ENCODE measurements at regions not wholly inside any gene's neighbourhood (a gene's known extent, or its start where the extent isn't known, plus 50 kb on each side); places are given as distances from the start of the nearest gene placed in this dataset.
"Not testable (repeated sequence)": the region's sequence is repeated elsewhere in the genome, so short reads cannot be mapped to it uniquely, and the experiment has no call there.

GRCh38 chr9:1184146-1184545 lies 134.0 kb downstream of the DMRT2 start:
- H3K27me3 ChIP-seq: no peaks in the 10 kb centered on the region
- H3K4me1 ChIP-seq: no peaks in the 10 kb centered on the region
- TF ChIP-seq, protein P1, sequence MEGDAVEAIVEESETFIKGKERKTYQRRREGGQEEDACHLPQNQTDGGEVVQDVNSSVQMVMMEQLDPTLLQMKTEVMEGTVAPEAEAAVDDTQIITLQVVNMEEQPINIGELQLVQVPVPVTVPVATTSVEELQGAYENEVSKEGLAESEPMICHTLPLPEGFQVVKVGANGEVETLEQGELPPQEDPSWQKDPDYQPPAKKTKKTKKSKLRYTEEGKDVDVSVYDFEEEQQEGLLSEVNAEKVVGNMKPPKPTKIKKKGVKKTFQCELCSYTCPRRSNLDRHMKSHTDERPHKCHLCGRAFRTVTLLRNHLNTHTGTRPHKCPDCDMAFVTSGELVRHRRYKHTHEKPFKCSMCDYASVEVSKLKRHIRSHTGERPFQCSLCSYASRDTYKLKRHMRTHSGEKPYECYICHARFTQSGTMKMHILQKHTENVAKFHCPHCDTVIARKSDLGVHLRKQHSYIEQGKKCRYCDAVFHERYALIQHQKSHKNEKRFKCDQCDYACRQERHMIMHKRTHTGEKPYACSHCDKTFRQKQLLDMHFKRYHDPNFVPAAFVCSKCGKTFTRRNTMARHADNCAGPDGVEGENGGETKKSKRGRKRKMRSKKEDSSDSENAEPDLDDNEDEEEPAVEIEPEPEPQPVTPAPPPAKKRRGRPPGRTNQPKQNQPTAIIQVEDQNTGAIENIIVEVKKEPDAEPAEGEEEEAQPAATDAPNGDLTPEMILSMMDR (IDR thresholded peaks at IDR 0.05): no peak
- DNase-seq (ENCODE audit: low spot score): no peak
- peaks cover 0 to 7% of the 10 kb centered on the region in 2 donors for H3K9me3 ChIP-seq
- H3K27ac ChIP-seq: no peak overlapping the region
- no peaks in the 10 kb centered on the region for H3K36me3 ChIP-seq
- no peak overlapping the region for H3K4me3 ChIP-seq

DNA sequence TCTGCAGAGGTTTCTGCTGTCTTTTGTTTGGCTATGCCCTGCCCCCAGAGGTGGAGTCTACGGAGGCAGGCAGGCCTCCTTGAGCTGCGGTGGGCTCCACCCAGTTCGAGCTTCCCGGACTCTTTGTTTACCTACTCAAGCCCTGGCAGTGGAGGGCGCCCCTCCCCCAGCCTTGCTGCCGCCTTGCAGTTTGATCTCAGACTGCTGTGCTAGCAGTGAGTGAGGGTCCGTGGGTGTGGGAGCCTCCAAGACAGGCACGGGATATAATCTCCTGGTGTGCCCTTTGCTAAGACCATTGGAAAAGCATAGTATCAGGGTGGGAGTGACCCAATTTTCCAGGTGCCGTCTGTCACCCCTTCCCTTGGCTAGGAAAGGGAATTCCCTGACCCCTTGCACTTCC lies 137.0 kb downstream of the DMRT2 start:
- DNase-seq (ENCODE audit: low spot score); H3K9me3 ChIP-seq; H3K36me3 ChIP-seq; H3K4me1 ChIP-seq; H3K27ac ChIP-seq; H3K4me3 ChIP-seq; H3K27me3 ChIP-seq: not testable (repeated sequence)

- H3K9me3 ChIP-seq; H3K4me3 ChIP-seq; H3K27ac ChIP-seq; DNase-seq (ENCODE audit: low spot score); H3K4me1 ChIP-seq; H3K36me3 ChIP-seq; H3K27me3 ChIP-seq: not testable (repeated sequence)
Observed at GRCh38 chr9:1195636-1196035, 145.5 kb downstream of the DMRT2 start.

DNA sequence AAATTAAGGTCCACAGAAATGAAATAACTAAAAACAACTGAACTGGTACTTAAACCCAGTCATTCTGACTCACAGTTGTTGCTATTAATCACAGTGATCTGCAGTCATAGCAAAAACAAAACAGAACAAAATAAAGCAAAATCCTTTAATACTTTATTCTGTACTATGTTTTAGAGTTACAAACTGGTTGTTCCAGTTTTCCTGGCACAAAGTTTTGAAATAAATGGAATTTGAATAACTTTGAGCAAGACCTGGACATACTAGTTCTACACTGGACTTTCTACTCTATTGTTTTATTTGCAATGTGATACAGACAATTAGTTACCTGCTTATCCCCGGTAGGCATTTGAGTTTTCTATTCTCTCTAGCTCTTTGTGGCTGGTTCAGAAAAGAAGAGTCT lies 147.9 kb downstream of the DMRT2 start:
- Histone ChIP-seq H3K4me3 (no peak overlapping the region), H3K4me1 (peaks cover 0 to 8% of the 10 kb centered on the region in 2 donors), H3K27me3 (no peaks in the 10 kb centered on the region), H3K27ac (no peak overlapping the region), H3K9me3 (no peaks in the 10 kb centered on the region), H3K36me3 (no peaks in the 10 kb centered on the region)
- no peak for DNase-seq (ENCODE audit: low spot score)
- TF ChIP-seq, protein P1 (IDR thresholded peaks at IDR 0.05): no peak

- H3K4me3 ChIP-seq: no peak overlapping the region
- TF ChIP-seq, protein P1 (IDR thresholded peaks at IDR 0.05): no peak
- no peak for DNase-seq (ENCODE audit: low spot score)
- H3K9me3 ChIP-seq: no peaks in the 10 kb centered on the region
- H3K27me3 ChIP-seq: no peaks in the 10 kb centered on the region
- no peak overlapping the region for H3K27ac ChIP-seq
- no peaks in the 10 kb centered on the region for H3K36me3 ChIP-seq
- H3K4me1 ChIP-seq: peaks cover 0 to 8% of the 10 kb centered on the region in 2 donors
Observed at GRCh38 chr9:1200847-1201251, 150.7 kb downstream of the DMRT2 start.

GRCh38 chr9:1201262-1201661 lies 151.1 kb downstream of the DMRT2 start:
- TF ChIP-seq, protein P1 (IDR thresholded peaks at IDR 0.05): no peak
- no peak overlapping the region for H3K4me3 ChIP-seq
- H3K36me3 ChIP-seq: no peaks in the 10 kb centered on the region
- no peak for DNase-seq (ENCODE audit: low spot score)
- no peak overlapping the region for H3K27ac ChIP-seq
- peaks cover 0 to 8% of the 10 kb centered on the region in 2 donors for H3K4me1 ChIP-seq
- H3K27me3 ChIP-seq: no peaks in the 10 kb centered on the region
- no peaks in the 10 kb centered on the region for H3K9me3 ChIP-seq

DNA sequence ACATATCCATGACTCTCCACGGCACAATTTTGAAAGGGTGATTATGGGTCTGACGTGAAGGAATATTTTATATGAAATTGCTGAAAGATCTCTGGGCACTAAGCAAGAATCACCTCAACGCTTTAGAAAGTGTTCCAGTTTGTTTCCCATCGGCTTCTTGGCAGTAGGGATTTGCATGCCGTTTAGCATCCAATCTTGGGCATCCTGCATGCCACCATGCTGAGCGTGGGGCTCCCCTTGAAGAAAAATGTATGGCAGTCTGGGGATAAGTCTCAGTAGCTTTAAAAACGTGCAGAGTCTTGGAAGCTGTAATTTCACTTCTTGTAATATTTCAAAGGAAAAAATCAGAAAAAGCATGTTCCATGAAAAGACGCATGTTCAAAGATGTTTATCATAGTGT lies 151.7 kb downstream of the DMRT2 start:
- Histone ChIP-seq H3K27me3 (no peaks in the 10 kb centered on the region), H3K27ac (no peak overlapping the region), H3K4me1 (peaks cover 0 to 8% of the 10 kb centered on the region in 2 donors), H3K4me3 (no peak overlapping the region), H3K36me3 (no peaks in the 10 kb centered on the region), H3K9me3 (no peaks in the 10 kb centered on the region)
- no peak for DNase-seq (ENCODE audit: low spot score)
- TF ChIP-seq, protein P1 (IDR thresholded peaks at IDR 0.05): no peak

All from right atrium auricular region (tissue), 2 donors.